Parathyroid adenoma (tissue), 2 donors: ENCODE measurements at regions not wholly inside any gene's neighbourhood (a gene's known extent, or its start where the extent isn't known, plus 50 kb on each side); places are given as distances from the start of the nearest gene placed in this dataset.
"Not testable (repeated sequence)": the region's sequence is repeated elsewhere in the genome, so short reads cannot be mapped to it uniquely, and the experiment has no call there.

ENCODE experiments used
- H2AFZ ChIP-seq: fragments of 300-600 bp; sonication (generic); one replicate; pipeline ENCODE4 v1.7.0; 2017; ENCODE audit warnings: antibody characterized with exemption, mild to moderate bottlenecking
- H3K27ac ChIP-seq: fragments of 300-600 bp; sonication (generic); one replicate; pipeline ENCODE4 v1.7.0; 2017
- H3K27me3 ChIP-seq: fragments of 300-600 bp; sonication (generic); one replicate; pipeline ENCODE4 v1.7.0; 2017; ENCODE audit warnings: low read length; ENCODE audit not compliant: control insufficient read depth, insufficient read depth
- H3K36me3 ChIP-seq: fragments of 300-600 bp; sonication (generic); one replicate; pipeline ENCODE4 v1.7.0; 2017; ENCODE audit warnings: low read length; ENCODE audit not compliant: control insufficient read depth, insufficient read depth
- H3K4me1 ChIP-seq: fragments of 300-600 bp; sonication (generic); one replicate; pipeline ENCODE4 v1.7.0; 2017; ENCODE audit warnings: control low read depth
- H3K4me2 ChIP-seq: fragments of 300-600 bp; sonication (generic); one replicate; pipeline ENCODE4 v1.7.0; 2017; ENCODE audit warnings: low read length
- H3K4me3 ChIP-seq: fragments of 300-600 bp; sonication (generic); one replicate; pipeline ENCODE4 v1.7.0; 2017; ENCODE audit warnings: low read depth, low read length
- H3K79me2 ChIP-seq: fragments of 300-600 bp; sonication (generic); one replicate; pipeline ENCODE4 v1.7.0; 2017; ENCODE audit warnings: control low read depth
- H3K9ac ChIP-seq: fragments of 300-600 bp; sonication (generic); one replicate; pipeline ENCODE4 v1.7.0; 2017; ENCODE audit warnings: mild to moderate bottlenecking
- H3K9me3 ChIP-seq: fragments of 300-600 bp; sonication (generic); one replicate; pipeline ENCODE4 v1.7.0; 2017; ENCODE audit warnings: low read length; ENCODE audit not compliant: control insufficient read depth
- TF ChIP-seq, protein P1 (sequence below): fragments of 300-600 bp; sonication (generic); IDR thresholded peaks from one replicate; pipeline ENCODE4 v1.7.0; 2017; ENCODE audit warnings: antibody characterized with exemption, mild to moderate bottlenecking
- donor health status: primary hyperparathyroidism.

GRCh38 chr1:99553301-99553700, 92.6 kb upstream of the PALMD start:
- no peaks in the 10 kb centered on the region for H3K27me3 ChIP-seq
- no peak overlapping the region for H3K27ac ChIP-seq
- no peak overlapping the region for H2AFZ ChIP-seq
- H3K4me1 ChIP-seq: peaks cover 2% of the 10 kb centered on the region
- H3K9me3 ChIP-seq: no peaks in the 10 kb centered on the region
- no peaks in the 10 kb centered on the region for H3K79me2 ChIP-seq
- no peak overlapping the region for H3K4me3 ChIP-seq
- TF ChIP-seq, protein P1, sequence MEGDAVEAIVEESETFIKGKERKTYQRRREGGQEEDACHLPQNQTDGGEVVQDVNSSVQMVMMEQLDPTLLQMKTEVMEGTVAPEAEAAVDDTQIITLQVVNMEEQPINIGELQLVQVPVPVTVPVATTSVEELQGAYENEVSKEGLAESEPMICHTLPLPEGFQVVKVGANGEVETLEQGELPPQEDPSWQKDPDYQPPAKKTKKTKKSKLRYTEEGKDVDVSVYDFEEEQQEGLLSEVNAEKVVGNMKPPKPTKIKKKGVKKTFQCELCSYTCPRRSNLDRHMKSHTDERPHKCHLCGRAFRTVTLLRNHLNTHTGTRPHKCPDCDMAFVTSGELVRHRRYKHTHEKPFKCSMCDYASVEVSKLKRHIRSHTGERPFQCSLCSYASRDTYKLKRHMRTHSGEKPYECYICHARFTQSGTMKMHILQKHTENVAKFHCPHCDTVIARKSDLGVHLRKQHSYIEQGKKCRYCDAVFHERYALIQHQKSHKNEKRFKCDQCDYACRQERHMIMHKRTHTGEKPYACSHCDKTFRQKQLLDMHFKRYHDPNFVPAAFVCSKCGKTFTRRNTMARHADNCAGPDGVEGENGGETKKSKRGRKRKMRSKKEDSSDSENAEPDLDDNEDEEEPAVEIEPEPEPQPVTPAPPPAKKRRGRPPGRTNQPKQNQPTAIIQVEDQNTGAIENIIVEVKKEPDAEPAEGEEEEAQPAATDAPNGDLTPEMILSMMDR: no peak
- no peak overlapping the region for H3K4me2 ChIP-seq
- H3K36me3 ChIP-seq: no peaks in the 10 kb centered on the region
- H3K9ac ChIP-seq: no peak overlapping the region

- not testable (repeated sequence) for H3K79me2 ChIP-seq
Measured at GRCh38 chr1:99553819-99554218, 92.1 kb upstream of the PALMD start.

GRCh38 chr1:99554727-99555126, 91.2 kb upstream of the PALMD start:
- TF ChIP-seq, protein P1: no peak
- Histone ChIP-seq H3K9me3 (no peaks in the 10 kb centered on the region), H3K36me3 (no peaks in the 10 kb centered on the region)

More at GRCh38 chr1:99553819-99554218, 92.1 kb upstream of the PALMD start:
- H3K4me3 ChIP-seq, H3K4me2 ChIP-seq, H2AFZ ChIP-seq, H3K9ac ChIP-seq, H3K27me3 ChIP-seq, H3K27ac ChIP-seq, H3K36me3 ChIP-seq, H3K4me1 ChIP-seq, H3K9me3 ChIP-seq: not testable (repeated sequence)

GRCh38 chr1:99557546-99558202, 88.2 kb upstream of the PALMD start:
- no peak overlapping the region for H3K4me2 ChIP-seq
- H3K9me3 ChIP-seq: no peaks in the 10 kb centered on the region
- H3K9ac ChIP-seq: no peak overlapping the region
- TF ChIP-seq, protein P1: no peak
- no peak overlapping the region for H2AFZ ChIP-seq
- no peaks in the 10 kb centered on the region for H3K36me3 ChIP-seq
- H3K4me1 ChIP-seq: no peaks in the 10 kb centered on the region
- H3K27me3 ChIP-seq: no peaks in the 10 kb centered on the region
- no peaks in the 10 kb centered on the region for H3K79me2 ChIP-seq
- H3K27ac ChIP-seq: no peak overlapping the region
- no peak overlapping the region for H3K4me3 ChIP-seq

More at GRCh38 chr1:99554727-99555126, 91.2 kb upstream of the PALMD start:
- Histone ChIP-seq H3K79me2 (no peaks in the 10 kb centered on the region), H3K4me1 (no peaks in the 10 kb centered on the region), H3K4me2 (no peak overlapping the region), H3K4me3 (no peak overlapping the region), H3K27ac (no peak overlapping the region), H2AFZ (no peak overlapping the region), H3K27me3 (no peaks in the 10 kb centered on the region), H3K9ac (no peak overlapping the region)

DNA sequence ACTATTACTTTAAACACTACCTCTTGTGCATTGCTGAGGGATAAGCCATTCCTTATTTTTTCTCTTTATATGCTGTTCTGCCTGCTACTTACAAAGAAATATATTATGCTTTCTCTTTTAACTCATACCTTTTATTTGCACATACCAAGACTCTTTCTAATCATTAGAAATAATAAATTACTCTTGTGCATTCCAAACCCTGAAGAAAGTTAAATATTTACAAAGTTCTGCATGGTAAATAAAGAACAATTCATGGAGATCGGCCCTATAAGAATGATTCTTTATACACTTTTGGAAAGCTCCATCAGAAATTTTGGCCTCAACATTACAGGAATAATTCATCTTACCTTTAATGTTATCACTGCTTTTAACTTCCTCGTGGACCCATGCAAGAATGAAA, 86.7 kb upstream of the PALMD start:
- Histone ChIP-seq H3K9ac (no peak overlapping the region), H3K4me2 (no peak overlapping the region), H3K27ac (no peak overlapping the region), H3K36me3 (no peaks in the 10 kb centered on the region), H3K4me1 (no peaks in the 10 kb centered on the region), H3K9me3 (no peaks in the 10 kb centered on the region), H2AFZ (no peak overlapping the region), H3K79me2 (no peaks in the 10 kb centered on the region), H3K27me3 (no peaks in the 10 kb centered on the region), H3K4me3 (no peak overlapping the region)
- TF ChIP-seq, protein P1: no peak
